Choroid plexus epithelial cell (primary cell): ENCODE measurements at regions not wholly inside any gene's neighbourhood (a gene's known extent, or its start where the extent isn't known, plus 50 kb on each side); places are given as distances from the start of the nearest gene placed in this dataset.

ENCODE experiments used
- DNase-seq: peaks from one replicate; pipeline ENCODE4 v3.0.0-alpha.2; 2010; ENCODE audit warnings: low read depth
- H3K4me3 ChIP-seq: 2 replicates; pipeline ENCODE4 v1.5.1; 2011; ENCODE audit warnings: low read depth, mild to moderate bottlenecking, control low read depth, low read length, moderate library complexity
- TF ChIP-seq, protein P1 (sequence below): conservative IDR thresholded peaks from 2 replicates; pipeline ENCODE4 v1.5.1; 2011; ENCODE audit warnings: low read depth, mild to moderate bottlenecking, control low read depth, inconsistent platforms, low read length, moderate library complexity

DNA sequence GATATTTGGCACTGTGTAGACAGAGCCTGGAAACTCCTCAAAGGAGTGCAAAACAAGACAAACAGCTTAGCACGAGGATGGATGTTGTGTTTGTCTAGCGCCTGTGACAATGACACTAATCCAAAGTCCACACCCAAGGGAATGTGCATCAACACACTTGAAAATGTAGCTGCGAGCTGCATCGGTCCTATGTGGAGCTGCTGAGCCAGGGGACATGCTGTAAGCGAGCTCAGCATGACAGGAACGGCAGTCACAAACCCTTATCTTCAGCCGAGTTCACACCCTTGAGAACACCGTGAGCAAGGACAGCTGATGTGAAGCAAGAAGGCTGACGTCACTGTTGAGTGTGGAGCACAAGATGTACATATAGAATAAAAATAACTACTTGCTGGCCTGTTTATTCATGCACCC, 684.3 kb downstream of the QKI start:
- DNase-seq = peak; percentile 79
- no peak overlapping the region for H3K4me3 ChIP-seq
- TF ChIP-seq, protein P1, sequence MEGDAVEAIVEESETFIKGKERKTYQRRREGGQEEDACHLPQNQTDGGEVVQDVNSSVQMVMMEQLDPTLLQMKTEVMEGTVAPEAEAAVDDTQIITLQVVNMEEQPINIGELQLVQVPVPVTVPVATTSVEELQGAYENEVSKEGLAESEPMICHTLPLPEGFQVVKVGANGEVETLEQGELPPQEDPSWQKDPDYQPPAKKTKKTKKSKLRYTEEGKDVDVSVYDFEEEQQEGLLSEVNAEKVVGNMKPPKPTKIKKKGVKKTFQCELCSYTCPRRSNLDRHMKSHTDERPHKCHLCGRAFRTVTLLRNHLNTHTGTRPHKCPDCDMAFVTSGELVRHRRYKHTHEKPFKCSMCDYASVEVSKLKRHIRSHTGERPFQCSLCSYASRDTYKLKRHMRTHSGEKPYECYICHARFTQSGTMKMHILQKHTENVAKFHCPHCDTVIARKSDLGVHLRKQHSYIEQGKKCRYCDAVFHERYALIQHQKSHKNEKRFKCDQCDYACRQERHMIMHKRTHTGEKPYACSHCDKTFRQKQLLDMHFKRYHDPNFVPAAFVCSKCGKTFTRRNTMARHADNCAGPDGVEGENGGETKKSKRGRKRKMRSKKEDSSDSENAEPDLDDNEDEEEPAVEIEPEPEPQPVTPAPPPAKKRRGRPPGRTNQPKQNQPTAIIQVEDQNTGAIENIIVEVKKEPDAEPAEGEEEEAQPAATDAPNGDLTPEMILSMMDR = no peak

DNA sequence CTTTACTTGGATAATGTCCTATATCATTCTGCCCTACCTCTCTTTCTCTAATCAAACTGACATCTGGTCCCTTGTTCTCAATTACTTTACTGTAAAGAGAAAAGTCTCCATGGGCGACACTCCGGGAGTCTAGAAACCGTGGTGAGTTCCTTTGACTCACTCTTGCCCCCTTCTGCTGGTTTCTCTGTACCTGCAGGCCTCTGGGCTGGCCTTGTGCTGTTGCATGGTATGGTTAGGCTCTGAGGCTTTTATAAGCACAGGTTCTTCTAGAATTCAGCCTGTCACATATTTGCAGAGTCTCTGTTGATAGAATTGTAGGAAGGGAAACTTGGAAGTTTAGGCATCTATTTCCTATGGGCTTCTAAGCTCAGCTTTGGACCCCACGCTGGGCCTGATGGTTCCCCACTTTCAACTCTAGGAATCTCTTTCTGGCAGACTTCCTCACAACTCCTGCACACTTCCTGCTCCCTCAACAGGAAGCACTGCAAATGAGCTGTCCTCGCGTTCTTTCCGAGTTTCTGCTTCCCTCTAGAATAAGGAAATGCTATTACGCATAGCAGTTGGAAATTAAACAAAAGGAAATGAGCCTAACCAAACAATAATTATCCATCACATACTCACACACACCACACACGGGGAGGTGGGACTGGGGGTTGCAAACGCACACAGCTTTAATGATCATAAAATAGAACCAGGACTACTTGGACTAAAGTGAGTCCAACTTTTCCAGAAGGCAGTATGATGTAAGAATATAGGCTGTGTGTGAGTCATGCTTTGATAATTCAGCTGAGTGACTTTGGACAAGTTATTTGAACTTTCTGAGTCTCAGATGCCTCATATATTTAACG, 683.3 kb downstream of the QKI start:
- TF ChIP-seq, protein P1 = peak; percentile 50
- peak overlapping the region; percentile 12 for H3K4me3 ChIP-seq
- DNase-seq = peak; percentile 75

DNA sequence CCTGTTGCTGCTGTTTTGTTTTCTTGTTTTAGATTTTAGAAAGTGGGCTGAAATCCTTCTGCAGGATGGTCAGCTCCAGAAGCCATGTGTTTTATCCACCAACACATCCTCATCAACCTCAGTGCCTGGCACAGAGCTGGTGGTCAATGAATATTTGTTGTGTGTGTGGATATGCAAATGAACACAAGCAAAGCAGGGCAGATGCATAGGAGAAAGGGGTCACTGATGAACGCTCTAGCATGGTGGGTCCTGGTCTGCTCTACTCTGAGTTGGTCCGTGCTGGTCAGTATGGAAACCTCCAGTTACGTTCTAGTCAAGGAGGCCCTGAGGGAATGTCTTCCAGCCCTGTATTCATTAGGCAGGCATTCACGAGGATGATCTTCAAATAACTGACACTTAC, 682.5 kb downstream of the QKI start:
- no peak for DNase-seq
- H3K4me3 ChIP-seq = no peak overlapping the region
- TF ChIP-seq, protein P1 = no peak

DNA sequence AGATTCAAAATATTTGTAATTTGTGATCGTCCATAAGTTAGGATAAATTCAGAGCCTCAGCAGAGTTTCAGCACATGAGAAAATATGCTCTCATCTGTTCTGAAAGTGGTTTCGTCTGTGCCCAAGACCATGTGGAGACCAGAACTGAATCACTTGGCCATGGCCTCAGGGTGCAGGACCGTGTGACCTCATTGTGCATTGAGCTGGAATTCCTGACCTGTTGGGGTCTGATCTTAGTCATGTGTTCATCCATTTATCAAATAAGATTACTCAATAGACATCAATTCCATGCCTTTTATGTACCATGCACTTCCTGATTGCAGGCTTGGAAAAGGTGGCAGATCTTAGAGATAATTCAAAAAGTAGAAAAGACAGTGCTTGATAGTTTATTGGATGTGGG, 680.5 kb downstream of the QKI start:
- no peak overlapping the region for H3K4me3 ChIP-seq
- DNase-seq = no peak
- TF ChIP-seq, protein P1 = no peak

DNA sequence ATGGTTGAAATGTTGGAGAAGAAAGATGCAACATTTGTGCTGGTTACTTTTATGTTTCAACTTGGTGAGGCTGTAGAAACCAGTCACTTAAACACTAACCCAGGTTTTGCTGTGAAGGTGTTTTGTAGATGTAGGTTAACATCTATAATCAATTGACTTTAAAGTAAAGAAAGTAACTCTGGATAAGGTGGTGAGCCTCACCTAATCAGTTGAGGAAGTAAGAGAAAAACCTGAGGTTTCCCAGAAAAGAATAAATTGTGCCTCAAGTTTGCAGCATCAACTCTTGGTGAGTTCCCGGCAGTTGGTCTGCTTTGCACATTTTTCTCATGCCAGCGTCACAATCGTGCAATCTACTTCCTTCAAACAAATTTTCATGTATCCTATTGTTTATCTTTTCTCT, 673.4 kb downstream of the QKI start:
- H3K4me3 ChIP-seq = no peak overlapping the region
- TF ChIP-seq, protein P1 = no peak
- DNase-seq = no peak

DNA sequence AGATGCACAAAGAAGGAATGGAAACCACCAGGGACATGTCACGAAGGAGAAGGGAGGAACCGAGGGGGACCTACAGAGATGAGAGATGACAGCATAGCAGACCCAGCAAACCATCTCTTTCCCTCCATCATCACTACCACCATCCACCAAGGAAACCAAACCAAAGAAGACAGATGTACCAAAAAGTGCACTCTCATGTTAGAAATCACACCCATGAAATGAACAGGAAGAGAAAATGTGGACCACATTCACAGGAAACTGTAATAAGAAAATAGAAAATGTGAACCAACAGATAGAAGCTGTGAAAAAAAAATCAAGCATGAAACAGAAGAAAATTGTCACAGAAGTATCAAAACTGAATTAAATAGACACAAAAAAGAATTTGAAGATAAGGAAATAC, 672.7 kb downstream of the QKI start:
- H3K4me3 ChIP-seq = no peak overlapping the region
- DNase-seq = no peak
- TF ChIP-seq, protein P1 = no peak

DNA sequence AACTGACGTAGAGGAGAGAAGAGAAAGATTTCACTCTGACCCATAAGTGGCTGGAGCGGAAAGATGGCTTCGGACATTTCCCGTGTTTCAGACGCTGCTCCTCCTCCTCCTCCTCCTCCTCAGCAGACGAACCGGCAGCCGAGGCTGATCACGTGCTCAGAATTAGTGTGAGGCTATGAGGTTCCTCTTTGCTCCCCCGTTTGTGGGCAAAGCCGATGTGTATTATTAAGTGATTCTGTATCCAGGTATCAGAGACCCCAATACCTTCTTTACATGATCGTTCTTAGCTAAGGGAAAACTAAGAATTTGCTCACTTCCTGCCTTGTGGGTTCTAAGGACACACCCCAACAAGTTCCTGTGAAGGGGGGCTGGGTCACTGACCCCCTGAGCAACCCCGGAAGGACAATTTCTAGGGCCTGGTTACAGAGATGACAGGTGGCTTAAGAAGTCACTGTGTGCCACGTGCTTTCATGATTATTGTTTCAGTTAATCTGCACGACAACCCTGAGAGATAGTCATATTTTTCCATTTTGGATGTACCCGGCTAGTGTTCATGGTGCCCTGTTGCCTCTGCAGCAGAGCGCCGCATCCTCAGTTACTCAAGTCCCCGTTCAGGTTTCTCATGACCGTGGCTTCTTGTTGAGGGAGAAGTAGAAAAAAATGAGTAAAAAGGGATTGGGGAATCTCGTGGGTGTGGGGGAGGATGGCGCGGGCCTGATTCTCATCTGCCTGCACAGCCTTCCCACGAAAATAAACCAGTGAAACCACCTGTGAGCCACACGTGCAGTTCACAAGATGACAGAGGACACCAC, 671.8 kb downstream of the QKI start:
- TF ChIP-seq, protein P1 = no peak
- no peak overlapping the region for H3K4me3 ChIP-seq
- no peak for DNase-seq
